Testis (tissue), 2 donors: ENCODE measurements at regions not wholly inside any gene's neighbourhood (a gene's known extent, or its start where the extent isn't known, plus 50 kb on each side); places are given as distances from the start of the nearest gene placed in this dataset.

Experiments
- CTCF ChIP-seq, 3 experiments: fragments of 450-650 bp in 2 of 3; fragments of 200-600 bp in 1 of 3; sonication (generic) in 1 of 3; IDR thresholded peaks; one replicate each; pipeline ENCODE4 v1.5.1; 2016 to 2019; ENCODE audit warnings: antibody characterized with exemption in 3 of 3, mild to moderate bottlenecking in 2 of 3, moderate library complexity in 1 of 3
- POLR2A ChIP-seq: fragments of 450-650 bp; IDR thresholded peaks from one replicate; pipeline ENCODE4 v1.6.1; 2017; ENCODE audit warnings: antibody characterized with exemption, mild to moderate bottlenecking, moderate library complexity

DNA sequence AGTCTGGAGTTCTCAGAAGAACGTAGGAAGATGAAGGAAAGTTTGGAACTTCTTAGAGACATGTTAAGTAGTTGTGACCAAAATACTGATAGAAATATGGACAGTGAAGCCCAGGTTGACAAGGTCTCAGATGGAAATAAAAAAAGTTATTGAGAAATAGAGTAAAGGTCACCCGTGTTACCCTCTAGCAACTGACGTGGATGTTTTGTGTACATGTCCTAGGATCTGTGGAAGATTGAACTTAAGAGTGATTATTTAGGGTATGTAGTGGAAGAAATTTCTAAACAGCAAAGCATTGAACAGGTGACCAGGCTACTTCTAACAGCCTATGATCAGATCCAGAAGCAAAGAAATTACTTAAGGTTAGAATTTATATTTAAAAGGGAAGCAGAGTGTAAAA is 1020.4 kb downstream of the FSTL5 start:
- no peak for TF ChIP-seq POLR2A
- no peak for TF ChIP-seq CTCF (IDR thresholded peaks at IDR 0.05)
